DOHH2 (cell line): ENCODE measurements at regions not wholly inside any gene's neighbourhood (a gene's known extent, or its start where the extent isn't known, plus 50 kb on each side); places are given as distances from the start of the nearest gene placed in this dataset.

Experiments used
- CTCF ChIP-seq: fragments of 200-600 bp; sonication (generic); IDR thresholded peaks from one replicate; pipeline ENCODE4 v1.5.1; 2014; ENCODE audit warnings: antibody characterized with exemption, mild to moderate bottlenecking, low read depth, low read length; ENCODE audit not compliant: poor library complexity, severe bottlenecking
- EZH2phosphoT487 ChIP-seq: fragments of 200-600 bp; sonication (generic); IDR thresholded peaks from 2 replicates; pipeline ENCODE4 v1.6.1; 2017; ENCODE audit warnings: borderline replicate concordance, mild to moderate bottlenecking, antibody characterized with exemption, low read length, moderate library complexity, mixed read lengths

- no peak for TF ChIP-seq CTCF
- no peak for TF ChIP-seq EZH2phosphoT487
Measured at GRCh38 chr20:52572687-52573086, 381.1 kb upstream of the ZFP64 start.
